HUDEP-2 (cell line): ENCODE measurements at regions not wholly inside any gene's neighbourhood (a gene's known extent, or its start where the extent isn't known, plus 50 kb on each side); places are given as distances from the start of the nearest gene placed in this dataset.

Source experiments
- DNase-seq, 76 experiments: peaks; one replicate each; lab custom pipeline; 2025; ENCODE audit not compliant: unreplicated experiment in 76 of 76; lab: John Stamatoyannopoulos, UW

GRCh38 chr17:79361873-79362771, 248.7 kb downstream of the RBFOX3 start:
- no peak for DNase-seq

- no peak for DNase-seq
Measured at GRCh38 chr17:79361221-79361734, 249.6 kb downstream of the RBFOX3 start.

DNA sequence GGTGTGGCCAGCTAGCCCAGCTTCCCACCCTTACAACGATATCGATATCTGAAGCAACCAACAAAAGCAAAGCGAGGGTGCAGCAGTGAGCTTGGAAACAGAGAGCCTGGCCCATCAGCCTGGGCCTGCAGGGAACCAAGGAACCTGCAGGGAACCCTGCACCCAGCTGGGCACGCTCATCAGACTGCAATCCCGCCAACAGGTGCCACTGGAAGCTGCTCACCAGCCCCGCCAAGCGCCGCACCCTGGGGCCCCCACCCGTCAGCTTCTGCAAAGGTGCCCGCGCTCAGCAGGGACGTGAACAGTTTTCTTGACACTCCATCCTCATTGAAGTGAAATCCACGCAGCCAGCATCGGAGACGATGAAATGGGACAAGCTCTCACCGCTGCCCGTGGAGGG, 250.7 kb downstream of the RBFOX3 start:
- no peak for DNase-seq

- DNase-seq, result no peak
Measured at GRCh38 chr17:79356839-79357447, 253.9 kb downstream of the RBFOX3 start.

DNA sequence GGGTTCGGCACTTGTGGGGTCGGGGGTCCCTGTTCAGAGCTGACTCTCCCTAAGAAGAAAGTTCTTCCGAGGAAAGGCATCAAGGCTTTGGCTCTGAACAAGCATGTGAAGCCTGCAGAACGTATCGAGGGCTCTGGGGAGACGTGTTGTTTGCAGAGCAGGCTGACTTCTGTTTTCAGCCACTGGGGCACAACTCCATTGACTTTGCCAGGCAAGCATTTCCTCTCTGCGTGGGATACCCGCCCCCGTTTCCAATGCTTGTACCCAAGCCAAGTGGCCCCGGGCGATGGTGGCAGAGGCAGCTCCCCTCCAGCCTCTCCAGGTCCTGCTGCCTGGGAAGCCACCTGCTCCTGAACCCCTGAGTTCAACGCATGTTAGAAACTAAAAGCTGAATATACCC, 255.7 kb downstream of the RBFOX3 start:
- DNase-seq, result no peak

- DNase-seq, result no peak
Measured at GRCh38 chr17:79354173-79354820, 256.6 kb downstream of the RBFOX3 start.

DNA sequence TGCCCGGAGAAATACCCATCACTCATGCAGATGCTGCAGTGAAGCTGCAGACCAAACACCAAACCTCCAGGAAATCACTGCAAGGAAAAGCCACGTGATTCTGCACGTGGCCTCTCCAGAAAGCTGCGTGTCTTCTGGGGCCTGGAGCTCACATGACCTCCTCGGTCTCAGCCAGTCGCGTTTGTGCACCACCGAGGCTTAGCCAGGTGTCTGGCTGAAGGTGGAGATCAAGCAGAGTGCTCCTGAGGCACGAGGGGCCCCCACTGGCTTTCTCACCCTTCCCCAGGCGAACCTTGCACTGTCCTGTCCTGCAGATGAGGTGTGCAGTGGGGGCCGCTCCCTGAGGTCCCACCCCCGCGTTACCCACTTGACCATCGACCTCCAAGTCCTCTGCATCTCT, 257.3 kb downstream of the RBFOX3 start:
- DNase-seq, result no peak

GRCh38 chr17:79353016-79353415, 257.8 kb downstream of the RBFOX3 start:
- DNase-seq, result no peak

- DNase-seq, result no peak
Measured at GRCh38 chr17:79350533-79350932, 260.3 kb downstream of the RBFOX3 start.

DNA sequence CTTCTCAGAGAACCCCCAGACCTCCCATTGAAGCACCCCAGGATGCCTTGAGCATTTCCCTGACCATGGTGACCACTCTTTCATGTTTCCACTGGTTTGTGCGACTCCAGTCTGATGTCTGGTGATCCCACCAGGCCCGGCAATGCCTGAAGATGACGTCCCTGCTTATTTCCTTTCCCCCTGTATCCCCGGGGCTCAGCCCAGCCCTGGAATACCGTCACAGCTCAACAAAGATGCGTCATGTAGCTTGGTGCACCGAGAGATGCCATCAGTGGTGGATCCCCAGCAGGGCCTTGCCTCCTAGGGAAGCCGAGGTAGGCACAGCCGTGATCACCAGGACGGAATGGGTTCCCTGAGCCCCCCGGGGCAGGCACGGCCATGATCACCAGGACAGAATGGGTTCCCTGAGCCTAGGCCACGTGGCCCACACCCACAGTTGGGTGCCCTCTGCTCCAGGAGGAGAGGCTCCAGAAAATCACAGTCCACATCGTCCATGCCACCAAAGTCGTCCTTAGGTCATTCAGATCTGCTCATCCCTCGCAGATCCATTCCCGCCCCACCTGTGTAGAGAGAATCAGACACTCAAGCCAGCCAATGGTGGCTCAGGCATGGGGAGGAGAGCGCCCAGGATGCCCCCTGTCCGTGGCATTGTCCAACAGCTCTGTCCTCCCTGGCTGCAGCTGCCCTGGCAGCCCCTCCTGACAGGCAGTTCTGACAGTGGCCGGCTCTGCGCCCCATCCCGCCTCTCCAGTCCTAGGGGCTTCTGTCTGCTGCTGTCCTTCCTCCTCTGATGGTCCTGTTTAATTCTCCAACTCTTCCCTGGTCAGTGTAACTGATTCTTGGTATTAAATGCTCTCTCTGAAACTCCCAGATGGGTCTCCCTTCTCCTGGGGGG, 261.1 kb downstream of the RBFOX3 start:
- no peak for DNase-seq

GRCh38 chr17:79342376-79342775, 267.8 kb downstream of the ENGASE start:
- no peak for DNase-seq

GRCh38 chr17:79341816-79342215, 267.2 kb downstream of the ENGASE start:
- DNase-seq, result no peak

DNA sequence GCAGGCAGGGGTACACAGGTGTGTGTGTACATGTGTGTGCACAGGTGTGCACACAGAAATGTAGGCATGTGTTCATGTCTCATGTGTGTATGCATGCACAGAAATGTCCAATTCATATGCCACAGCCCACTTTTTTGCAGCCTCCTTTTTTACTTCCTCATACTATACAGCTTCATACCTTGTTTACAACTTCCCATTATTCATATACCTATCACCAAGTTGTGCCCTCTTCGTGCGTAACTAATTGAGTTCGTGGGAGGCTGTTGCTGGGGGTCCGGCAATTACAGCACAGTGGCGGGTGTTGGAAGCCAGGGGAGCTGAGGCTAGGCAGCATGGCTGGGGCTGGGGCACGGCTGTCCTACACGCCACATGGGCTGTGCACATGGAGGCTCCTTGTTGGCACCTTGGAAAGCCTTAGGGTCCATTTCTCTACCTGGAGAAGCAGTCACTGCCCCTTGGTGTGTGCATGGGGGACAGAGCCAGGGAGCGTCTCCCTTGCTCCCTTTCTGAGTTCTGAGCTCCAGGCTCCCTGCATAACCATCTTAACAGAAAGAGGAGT, 266.7 kb downstream of the ENGASE start:
- no peak for DNase-seq

DNA sequence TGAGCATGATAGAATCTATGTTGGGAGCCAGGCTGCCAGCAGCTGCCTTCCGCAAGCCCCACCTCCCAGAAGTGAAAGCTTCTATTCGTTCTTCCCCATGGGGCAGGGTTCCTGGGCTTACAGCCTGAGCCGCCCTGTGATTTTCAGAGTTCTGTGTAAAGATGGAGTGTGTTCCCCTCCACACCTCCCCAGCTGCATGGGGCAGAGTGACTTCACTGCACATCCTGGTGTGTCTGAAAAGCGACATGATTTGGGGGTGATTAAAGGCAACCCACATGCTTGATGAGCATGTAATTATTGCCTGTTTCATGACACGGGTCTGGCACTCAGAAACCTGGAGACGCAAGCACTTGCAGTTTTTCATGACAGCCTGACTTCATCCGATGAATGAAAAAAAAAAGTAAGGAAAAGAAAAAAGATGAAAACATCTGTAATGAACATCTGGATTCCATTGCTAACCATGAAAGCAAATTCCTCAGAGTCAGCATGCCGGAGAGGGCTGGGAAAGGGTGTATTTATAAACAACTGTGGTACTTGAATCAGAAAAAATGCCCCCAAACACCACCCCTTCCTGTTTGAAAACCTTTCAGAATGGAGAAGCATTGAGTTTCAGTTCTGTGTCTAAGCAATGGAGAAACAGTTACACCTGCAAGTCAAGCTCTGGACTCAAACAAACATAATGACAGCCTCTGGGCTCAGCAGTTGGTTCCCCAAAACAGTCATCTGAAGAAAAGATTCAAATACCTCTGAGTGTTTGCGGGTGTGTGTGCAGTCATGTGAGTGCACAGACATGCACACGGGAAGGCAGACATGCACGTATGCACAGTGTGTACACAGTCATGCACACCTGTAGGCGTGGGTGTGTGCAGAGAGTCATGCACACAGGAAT, 266.0 kb downstream of the ENGASE start:
- no peak for DNase-seq

- no peak for DNase-seq
Measured at GRCh38 chr17:79339321-79339720, 264.7 kb downstream of the ENGASE start.

GRCh38 chr17:79338604-79339003, 264.0 kb downstream of the ENGASE start:
- no peak for DNase-seq

GRCh38 chr17:79338152-79338551, 263.5 kb downstream of the ENGASE start:
- DNase-seq, result no peak

DNA sequence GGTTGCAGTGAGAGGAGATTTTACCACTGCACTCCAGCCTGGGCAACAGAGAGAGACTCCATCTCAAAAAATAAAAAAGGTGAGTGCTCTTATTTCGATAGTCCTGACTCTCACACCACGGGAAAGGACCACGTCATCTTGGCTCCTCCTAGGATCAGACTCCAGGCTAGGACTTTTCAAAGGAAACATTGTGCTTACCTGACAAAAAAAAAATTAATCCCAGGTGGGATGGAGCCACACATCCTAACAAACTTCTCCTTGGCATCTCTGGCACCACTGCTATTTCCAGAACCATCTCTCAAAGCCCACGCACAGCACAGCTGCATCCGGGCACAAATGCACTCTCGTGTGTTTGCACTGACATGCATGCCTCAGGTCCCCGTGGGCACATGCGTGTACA, 262.4 kb downstream of the ENGASE start:
- no peak for DNase-seq

DNA sequence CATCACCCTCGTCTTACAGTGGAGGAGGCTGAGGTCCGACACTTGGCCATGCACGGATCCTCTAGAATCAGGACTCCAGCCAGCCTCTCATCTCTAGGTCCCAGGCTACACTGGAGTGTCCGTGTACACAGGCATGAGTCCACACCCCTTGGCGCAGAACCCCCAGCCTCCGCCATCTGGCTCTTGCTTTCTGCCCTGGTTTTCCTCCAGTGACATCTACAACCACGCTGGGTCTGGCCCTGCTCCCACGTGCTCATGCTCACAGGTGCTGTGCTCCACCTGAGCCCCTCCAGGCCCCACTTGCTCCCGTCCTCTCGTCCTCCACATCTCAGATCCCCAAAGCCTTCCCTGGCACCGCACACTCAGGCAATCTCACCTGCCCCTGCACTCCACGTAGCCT, 260.8 kb downstream of the ENGASE start:
- DNase-seq, result no peak
